ENCODE measurements at regions not wholly inside any gene's neighbourhood (a gene's known extent, or its start where the extent isn't known, plus 50 kb on each side); places are given as distances from the start of the nearest gene placed in this dataset.
A peak's percentile ranks its signal among the peaks of the same experiment; 100 is the strongest.

DNA sequence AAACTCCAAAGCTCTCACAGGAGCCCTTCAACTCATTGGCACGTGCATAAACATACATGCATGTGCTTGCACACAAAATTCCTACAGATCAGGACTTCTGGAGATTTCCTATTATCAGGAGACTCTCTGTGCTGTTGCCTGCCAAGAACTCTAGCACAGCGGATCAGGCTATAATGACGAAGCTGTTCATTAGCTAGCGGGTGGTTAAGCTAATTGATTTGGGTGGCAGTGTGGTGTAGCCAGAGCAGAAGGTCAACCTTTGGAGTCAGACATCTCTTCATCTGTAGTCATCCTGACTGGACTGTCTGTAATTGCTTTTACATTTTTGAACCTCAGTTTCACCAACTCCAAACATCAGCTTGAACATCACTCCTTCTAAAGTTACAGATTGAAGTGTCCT, 69.0 kb downstream of the KIF2B start:
- DNase-seq (ENCODE audit: low read depth) = no peak

DNA sequence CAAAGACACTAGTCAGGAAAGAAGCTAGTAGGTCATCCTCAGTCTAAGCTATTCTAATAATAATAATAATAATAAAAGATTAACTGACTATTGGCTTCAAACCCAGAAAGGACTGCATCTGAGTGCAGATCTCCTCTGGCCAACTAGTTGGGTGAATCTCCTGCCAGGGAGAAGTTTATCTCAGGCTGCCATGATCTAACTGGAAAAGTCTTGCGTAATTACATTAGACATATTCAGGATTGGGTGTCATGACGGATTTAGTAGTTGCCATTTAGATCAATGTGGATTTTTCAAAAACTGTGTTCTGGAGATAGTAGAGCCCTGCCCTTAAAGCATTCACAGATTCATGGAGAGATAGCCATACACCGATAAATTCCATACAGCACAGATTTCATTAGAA, 69.5 kb downstream of the KIF2B start:
- no peak for DNase-seq (ENCODE audit: low read depth)

DNA sequence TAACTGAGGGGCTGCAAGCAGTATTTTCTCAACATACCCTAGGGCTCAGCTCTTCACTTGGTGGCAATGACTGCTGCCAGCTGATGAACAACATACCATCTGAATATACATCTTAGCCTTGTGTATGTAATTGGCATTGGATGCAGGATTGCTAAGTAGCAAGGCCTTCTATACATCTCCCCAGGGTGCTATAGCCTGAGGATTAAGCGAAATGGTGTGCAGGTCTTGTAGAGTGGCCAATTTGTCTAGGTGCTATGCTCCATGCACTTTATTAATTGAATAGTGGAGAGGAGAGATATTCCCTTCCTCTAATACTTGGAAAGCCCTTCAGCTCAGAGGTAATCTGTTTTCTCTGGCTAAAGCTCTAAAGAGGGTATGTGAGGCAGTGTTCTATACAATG, 71.9 kb downstream of the KIF2B start:
- DNase-seq (ENCODE audit: low read depth) = no peak

DNA sequence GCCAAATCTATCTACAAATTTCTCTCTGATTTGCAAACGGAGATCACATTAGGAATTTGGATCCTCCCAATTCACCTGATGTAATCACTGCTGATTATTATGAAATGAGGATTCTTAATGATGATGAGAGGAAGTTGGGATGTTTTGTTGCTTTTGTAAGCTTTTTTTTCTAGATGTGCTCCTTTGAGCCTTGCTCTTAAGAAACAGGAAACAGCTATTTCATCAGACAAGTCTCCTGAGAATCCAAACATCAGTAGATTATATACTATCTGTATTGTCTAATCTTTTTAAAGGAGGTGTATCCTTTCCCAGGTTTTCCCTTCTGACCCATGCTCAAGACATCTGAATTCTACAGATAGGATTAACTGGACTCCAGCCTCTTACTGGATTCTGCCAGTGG, 73.3 kb downstream of the KIF2B start:
- DNase-seq (ENCODE audit: low read depth) = peak; percentile 41

DNA sequence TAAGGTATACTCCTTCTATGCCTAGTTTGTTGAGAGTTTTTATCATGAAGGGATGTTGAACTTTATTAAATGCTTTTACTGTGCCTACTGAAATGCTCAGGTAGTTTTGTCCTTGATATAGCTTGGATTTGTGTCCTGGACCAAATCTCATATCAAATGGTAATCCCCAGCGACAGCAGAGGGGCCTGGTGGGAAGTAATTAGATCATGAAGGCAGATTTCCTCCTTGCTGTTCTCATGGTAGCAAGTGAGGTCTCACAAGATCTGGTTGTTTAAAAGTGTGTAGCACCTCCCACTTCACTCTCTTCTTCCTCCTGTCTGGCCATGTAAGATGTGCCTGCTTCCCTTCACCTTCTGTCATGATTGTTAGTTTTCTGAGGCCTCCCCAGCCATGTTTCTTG, 78.2 kb downstream of the KIF2B start:
- DNase-seq (ENCODE audit: low read depth) = no peak

DNA sequence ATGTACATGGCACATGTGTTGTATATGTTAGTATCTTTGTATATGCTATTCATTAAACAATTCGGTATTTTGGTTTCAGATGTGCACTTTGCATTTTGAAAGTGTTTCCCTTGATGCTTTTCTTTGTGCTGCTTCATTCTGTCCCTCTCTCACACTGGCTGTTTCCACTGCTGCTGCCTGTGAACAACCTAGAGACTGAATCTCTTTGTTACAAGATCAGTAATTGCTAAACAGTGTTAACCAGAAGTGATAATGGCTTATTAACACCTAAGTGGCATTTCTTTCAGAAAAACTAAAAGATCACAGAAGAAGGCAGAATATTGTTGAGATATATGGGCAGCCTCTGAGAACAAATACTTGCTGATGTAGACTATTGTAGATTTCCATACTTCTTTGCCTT, 84.7 kb downstream of the KIF2B start:
- DNase-seq (ENCODE audit: low read depth) = no peak

DNA sequence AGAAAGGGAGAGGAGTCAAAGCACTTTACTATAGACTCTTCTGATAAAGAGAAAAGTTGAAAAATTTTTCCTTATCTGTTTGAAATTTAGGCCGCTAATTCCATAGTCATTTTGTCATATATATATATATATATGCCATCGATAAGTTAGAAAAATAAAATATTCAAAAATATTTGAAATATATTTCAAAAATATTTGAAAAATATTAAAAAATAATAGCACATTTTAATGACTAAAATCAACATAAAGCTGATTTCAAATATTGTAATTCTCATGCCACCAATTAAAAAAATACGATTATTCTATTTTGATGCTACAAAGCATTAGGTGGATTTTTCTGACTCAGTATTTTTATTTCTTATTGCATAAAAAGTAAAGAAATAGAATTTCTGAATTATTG, 87.1 kb downstream of the KIF2B start:
- DNase-seq (ENCODE audit: low read depth) = no peak

DNA sequence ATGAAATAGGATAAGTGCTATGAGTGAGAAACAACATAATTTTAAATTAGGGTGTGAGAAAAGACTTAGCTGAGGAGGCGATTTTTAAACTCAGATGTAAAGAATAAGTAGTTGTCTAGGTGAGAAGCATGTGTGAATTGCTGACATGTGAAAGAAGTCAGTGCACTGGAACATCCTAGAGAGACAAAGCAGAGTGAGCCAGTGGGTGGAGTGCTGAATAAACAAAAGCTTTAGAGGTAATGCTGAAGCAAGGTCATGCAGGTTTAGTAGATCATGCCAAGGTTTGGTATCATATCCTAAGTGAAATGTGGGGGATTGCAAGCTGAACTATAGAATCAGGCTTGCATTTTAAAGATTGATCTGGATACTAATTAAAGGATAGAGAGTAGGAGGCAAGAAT, 89.4 kb downstream of the KIF2B start:
- no peak for DNase-seq (ENCODE audit: low read depth)

DNA sequence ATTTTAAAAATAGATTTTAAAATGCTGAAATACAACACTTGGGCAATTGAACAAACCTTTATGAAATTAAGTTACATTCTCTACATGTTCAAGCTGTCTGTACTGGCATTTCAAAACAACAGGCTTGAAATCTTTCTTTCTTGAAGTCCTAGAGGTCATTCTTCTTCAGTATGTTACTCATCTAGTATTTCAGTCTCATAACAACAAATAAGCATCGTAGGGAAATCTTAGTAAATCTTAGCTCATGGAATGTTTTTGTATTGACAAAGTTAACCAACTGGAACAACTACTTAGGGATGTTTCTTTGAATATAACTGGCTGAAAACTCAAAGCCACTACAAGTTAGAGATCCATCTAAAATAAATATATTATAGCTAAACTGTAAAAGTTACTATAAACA, 96.6 kb downstream of the KIF2B start:
- peak; percentile 67 for DNase-seq (ENCODE audit: low read depth)

DNA sequence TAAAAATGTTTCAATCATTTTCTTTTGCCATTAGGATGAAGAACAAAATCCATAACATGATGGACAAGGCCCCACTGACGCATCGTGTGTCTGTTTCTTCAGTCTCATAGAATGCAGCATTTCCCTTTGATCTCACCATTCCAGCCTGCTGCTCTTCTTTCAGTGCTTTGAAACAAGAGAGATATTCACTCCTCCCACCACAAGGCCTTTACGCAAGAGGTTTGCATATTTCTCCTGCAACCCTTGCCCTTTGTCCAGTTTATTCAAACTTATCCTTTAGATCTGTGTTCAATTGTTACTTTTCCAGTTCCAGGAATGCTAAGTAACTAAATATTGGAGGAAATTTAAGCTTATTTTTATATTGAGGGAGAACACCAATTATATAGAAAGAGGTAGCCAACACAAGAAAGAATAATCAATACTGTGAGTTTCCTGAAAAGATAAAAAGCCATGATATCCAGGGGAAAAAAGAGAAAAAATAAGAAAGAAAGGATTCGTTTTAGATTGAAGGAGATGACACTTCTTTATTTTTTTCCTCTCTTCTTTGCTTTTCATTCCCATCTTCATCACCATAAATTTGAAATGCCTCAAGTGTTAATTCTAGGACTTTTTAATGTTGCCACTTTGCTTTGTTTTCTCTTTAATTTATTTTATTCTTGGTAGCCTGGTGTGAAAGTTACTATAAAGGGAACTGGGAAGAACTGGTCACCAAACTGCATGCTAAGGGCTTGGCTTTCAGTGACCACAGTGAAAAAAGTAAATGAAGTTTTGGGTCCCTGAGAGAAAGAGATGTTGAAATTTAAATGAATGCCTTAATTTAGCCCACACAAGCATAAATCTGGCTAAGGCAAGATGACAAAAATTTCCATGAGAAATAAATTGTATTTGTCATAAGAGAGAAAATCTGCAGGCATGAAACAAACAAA, 102.1 kb downstream of the KIF2B start:
- peak; percentile 92 for DNase-seq (ENCODE audit: low read depth)

DNA sequence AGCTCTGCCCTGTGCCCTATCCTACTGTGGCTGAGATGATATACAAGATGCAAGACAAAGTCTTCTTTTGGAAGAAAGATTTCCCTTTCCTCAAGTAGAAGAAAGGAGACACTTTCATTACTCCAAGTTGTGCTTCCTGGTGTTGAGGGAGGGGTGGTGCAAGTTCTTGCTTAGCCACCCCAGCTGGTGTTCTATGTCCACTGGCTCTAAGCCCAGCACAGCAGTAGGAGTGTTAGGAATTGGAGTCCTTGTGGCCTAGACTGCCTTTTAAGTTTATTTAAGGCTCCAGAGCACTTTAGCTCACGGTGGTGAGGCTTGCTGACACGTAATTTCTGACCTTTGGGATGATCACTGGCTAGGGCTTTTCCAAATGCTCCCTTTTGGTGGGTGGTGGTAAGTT, 109.7 kb downstream of the KIF2B start:
- peak; percentile 69 for DNase-seq (ENCODE audit: low read depth)

DNA sequence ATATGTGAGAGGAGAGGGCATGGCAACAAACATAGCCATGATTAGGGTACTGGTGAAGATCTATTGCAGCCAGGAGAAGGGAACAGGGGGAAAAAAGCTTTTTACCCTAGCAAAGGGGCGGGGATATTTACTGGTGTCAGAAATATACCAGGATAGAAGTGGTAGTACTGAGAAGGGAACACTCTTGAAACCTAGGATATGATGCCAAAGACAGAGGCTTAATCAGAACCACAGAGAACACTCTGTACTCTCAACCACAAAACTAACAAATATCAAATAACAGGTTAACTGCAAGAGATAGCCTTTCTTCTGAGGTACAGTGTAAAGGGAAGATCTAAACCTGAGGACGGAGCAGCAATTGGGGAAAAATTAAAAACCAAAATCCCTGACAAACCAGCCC, 112.2 kb downstream of the KIF2B start:
- DNase-seq (ENCODE audit: low read depth) = peak; percentile 96

DNA sequence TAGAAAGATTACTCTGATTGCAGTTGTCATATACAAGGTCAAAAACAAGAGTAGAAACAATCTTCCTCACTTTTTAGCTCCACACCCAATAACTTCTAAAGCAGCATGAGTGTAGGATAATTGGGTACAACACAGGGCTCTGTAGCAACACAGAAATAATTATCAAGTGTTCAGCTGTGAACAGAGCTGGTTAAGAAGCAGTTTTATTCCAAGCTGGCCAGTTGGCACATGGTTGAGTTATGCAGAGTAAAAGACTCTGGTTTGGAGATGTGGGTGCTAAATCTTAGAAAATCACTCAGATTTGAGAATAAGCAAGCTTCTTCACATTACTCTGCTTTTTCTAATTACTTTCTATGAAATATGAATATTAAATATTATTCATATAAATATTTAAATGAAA, 118.5 kb downstream of the KIF2B start:
- DNase-seq (ENCODE audit: low read depth) = no peak

DNA sequence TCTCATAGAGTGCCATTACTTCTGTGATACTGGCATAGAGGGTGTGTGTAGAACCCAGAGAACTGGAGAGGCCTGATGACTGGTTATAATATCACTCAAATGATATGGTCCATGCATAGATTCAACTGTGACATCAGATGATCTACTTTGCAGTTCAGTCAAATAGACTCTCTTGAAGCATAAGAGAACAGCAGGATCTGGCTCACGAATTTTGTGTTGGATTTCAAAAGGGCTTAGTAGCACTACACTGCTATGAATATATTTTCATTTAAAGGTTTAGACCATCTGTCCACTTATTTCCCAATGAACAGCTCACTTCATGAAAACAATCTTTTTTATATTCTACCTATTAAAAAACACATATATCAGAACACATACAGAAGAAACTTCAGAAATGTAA, 119.7 kb downstream of the KIF2B start:
- DNase-seq (ENCODE audit: low read depth) = no peak

DNA sequence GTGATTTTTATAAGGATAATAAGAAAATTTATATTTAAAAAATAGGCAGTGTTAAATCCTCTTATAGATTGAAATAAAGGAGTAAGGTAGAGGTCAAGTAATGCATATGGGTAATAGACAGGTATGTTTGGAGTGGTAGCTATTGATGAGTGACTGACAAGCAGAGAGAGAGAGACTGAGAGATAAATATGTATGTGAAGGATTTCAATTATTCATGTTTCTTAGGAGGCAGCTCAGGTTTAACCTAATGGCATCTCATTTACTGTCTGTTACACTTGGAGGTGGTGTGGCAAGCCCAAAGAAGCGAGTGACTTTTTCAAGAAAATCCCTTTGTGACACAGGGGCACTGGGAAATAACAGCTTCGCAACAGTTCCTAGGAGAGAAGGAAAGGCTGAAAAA, 120.2 kb downstream of the KIF2B start:
- DNase-seq (ENCODE audit: low read depth) = no peak

DNA sequence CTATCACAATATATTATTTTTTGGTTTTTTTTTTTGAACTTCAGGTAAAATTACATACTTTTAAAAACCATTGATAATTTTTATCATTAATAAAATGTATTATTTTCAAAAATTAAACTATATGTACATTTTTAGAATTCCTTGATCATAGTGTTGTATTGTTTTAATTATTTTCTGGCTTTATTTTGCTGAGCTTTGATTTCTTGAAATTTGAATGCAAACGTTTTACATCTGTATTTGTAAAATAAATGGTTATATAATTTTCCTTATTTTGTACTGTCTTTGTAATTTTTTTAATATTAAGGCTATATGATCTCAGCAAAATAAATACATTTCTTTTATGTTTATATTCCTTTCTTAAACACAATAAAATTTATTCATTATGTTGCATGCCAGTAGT, 125.6 kb downstream of the KIF2B start:
- no peak for DNase-seq (ENCODE audit: low read depth)

DNA sequence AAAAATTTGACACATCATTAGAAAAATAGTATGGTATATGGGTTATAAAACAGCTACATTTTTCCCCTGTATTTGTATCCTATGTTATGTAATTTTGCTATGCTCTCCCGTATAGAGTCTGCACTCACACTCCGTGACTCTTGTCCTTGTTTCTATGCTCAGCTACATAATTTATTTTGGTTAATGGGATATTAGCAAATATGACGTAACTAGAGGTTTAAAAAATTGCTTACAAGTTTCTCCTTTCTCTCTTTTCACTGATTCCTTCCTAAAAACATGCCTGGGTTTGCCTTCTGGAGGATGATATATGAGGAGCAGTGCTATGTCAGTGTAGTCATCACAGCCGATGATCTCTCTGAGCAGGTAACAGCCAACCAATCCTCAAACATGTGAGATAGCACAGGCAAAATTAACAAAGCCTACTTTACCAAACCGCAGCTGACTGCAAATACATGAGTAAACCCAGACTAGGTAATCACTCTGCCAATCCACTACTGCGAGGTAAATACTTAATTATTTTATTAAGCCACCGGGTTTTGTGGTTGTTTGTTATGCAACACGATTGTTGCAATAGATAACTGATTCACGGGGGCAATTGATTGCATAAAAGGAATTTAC, 126.9 kb downstream of the KIF2B start:
- DNase-seq (ENCODE audit: low read depth) = no peak

DNA sequence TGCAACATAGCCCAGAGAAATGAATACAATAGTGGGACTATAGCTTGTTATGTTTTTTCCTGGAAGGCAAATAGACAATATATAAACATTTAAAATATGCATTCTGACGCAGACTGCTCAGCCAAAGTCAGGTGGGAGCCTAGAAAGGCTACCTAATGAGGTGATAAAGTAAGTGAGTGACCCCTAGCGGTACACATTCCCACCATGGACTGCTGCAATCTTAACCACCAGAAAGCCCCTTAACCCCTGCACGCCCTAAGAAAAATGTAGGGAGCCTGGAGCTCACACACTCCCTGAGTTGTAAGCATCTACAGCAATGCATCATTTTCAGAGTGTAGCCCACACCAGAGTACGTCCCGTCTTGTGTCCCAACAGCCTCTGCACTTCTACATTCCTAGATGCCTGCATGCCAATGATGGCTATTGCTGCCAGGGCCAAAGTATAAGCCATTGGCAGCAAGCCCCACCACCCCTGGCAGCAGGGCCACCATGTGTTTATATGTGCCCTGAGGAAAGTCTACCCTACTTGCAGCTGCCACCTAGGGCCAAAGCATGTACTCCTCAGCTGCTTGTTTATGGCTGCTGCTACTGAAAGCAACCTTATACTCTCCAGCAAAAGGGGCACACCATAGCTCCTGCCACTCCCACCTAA, 127.6 kb downstream of the KIF2B start:
- no peak for DNase-seq (ENCODE audit: low read depth)

DNA sequence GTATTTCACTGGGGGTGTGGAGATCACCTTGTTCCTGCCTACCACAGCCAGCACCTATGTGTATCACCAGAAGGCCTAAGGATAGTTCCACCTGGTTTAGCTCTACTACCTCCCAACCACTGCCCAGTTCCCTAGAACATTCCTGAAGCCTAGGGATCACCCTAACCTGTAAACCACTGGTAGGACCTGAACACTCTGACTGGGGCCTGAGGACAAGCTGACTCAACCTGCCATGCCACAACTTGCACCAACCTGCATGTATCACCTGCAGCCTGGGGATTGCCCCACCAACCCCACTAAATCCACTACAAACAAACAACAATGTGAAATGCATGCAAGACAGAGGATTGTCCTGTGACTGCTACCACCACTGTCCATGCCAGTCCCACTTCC, 128.1 kb downstream of the KIF2B start:
- no peak for DNase-seq (ENCODE audit: low read depth)

DNA sequence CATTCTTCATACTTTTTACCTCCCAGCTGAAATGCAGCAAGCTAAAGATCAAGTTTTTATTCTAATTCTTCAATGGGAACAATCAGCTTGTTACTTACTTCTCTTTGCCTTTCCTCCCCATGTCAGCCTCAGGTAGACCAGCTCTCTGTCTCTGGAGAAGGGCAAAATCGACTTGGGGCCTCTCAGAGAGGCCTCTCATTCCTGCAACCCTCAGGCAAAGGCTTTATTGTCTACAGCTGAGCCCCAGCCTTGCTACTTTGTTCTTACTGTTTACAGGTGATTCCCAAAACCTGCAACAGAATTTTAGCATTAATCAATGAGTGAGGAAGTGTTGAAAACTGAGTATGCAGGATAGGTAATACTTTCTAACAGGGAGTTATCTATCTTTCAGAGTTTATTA, 148.6 kb downstream of the KIF2B start:
- no peak for DNase-seq (ENCODE audit: low read depth)

DNA sequence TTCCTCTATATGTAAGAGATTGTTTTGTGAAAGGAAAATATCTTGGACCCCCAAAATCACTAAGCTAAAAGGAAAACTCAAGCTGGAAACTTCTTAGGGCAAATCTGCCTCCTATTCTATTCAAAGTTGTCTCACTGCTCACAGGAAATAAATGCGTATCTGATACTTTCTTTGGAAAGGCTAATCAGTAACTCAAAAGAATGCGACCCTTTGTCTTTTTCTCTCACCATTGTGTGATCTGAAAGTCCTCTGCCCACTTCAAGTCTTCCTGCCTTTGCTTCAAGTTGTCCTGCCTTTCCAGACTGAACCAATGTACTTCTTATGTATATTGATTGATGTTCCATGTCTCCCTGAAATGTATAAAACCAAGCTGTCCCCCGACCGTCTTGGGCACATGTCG, 157.3 kb downstream of the KIF2B start:
- no peak for DNase-seq (ENCODE audit: low read depth)

DNA sequence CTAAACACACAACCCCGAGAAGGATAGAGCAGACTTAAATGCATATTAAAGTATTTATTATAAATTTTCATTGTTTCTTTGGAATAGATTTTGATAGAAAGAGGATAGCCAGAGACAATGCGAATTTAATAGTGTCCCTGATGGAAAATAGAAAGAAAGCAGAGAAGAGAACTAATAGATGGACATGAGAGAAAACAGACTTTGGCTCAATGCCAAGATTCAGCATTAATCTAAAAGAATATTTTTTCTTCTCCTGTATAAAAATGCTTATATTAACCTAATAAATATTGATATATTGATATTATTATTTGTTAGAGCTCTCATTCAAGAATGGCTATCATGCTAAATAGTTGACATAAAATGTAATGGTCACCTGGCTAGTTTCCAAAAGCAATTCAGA, 173.4 kb downstream of the KIF2B start:
- DNase-seq (ENCODE audit: low read depth) = no peak

DNA sequence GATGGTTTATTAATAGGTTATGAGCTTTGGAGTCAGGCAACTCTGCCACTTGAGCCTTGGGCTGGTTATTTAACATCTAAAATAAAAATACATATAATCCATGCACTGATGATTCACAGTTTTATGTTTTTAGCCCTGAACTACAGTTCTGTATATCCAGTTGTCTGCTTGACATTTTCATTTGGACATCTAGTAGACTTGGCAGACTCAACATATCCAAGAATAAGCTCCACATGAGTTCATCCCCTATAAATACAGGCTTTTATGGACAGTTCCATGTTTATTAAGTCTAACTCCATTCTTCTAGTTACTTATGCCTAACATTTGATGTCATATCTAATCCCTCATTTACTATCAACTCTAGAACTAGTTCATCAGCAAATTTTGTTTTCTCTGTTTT, 174.2 kb downstream of the KIF2B start:
- no peak for DNase-seq (ENCODE audit: low read depth)
